Heart left ventricle (tissue), 16 donors: ENCODE measurements at regions not wholly inside any gene's neighbourhood (a gene's known extent, or its start where the extent isn't known, plus 50 kb on each side); places are given as distances from the start of the nearest gene placed in this dataset.

ENCODE experiments used
- ATAC-seq, 4 donors: fragments of 200-7000 bp; cut with Tn5 transposase; one replicate each; pipeline ENCODE4 v1.9.1; 2020 to 2022; ENCODE audit warnings: moderate library complexity in 4 of 4, mild to moderate bottlenecking in 3 of 4, moderate number of reproducible peaks in 1 of 4
- DNase-seq, 5 donors: peaks; one replicate each; pipeline ENCODE4 v3.0.0-alpha.2; 2020
- H3K27ac ChIP-seq, 12 donors: fragments of 200-600 bp; sonication (generic) in 4 of 12; one replicate each; pipeline versions ENCODE4 v1.5.0 to v1.8.0; 2016 to 2022; ENCODE audit warnings: mild to moderate bottlenecking in 2 of 12
- H3K27me3 ChIP-seq, 9 donors: fragments of 200-600 bp; sonication (generic) in 2 of 9; one replicate each; pipeline versions ENCODE4 v1.5.1 to v1.8.0; 2016 to 2022; ENCODE audit warnings: mild to moderate bottlenecking in 3 of 9
- H3K36me3 ChIP-seq, 9 donors: fragments of 200-600 bp; sonication (generic) in 2 of 9; one replicate each; pipeline versions ENCODE4 v1.5.0 to v1.8.0; 2018 to 2022; ENCODE audit warnings: mild to moderate bottlenecking in 2 of 9
- H3K4me1 ChIP-seq, 12 donors: fragments of 200-600 bp; sonication (generic) in 4 of 12; one replicate each; pipeline versions ENCODE4 v1.5.0 to v1.8.0; 2016 to 2022; ENCODE audit warnings: mild to moderate bottlenecking in 3 of 12
- H3K4me3 ChIP-seq, 12 donors: fragments of 200-600 bp; sonication (generic) in 4 of 12; one replicate each; pipeline versions ENCODE4 v1.5.0 to v1.8.0; 2017 to 2022; ENCODE audit warnings: mild to moderate bottlenecking in 9 of 12, moderate library complexity in 4 of 12
- H3K9me3 ChIP-seq, 12 donors: fragments of 200-600 bp; sonication (generic) in 4 of 12; one replicate each; pipeline versions ENCODE4 v1.5.0 to v1.8.0; 2016 to 2022; ENCODE audit warnings: mild to moderate bottlenecking in 1 of 12
- CTCF ChIP-seq, 12 donors: fragments of 200-600 bp; sonication (generic) in 4 of 12; IDR thresholded peaks; one replicate each; pipeline versions ENCODE4 v1.5.0 to v1.8.0; 2018 to 2022; ENCODE audit warnings: antibody characterized with exemption in 12 of 12, mild to moderate bottlenecking in 5 of 12
- POLR2A ChIP-seq, 2 donors: fragments of 450-650 bp; IDR thresholded peaks; one replicate each; pipeline ENCODE4 v1.6.1; 2017; ENCODE audit warnings: antibody characterized with exemption in 2 of 2, mild to moderate bottlenecking in 2 of 2, moderate library complexity in 2 of 2
- WGBS, 4 donors: extraction: QIAGEN DNeasy Blood & Tissue Kit in 2 of 4; methylation state at CpG; one replicate each; pipeline versions ENCODE4 v1.1.5 to v1.1.7; 2013 to 2018; 5-methylcytosine and 5-hydroxymethylcytosine counted together
- intact Hi-C, 10 donors: fragments of 100-400 bp; cut with DNase I; formaldehyde crosslinking; loops; one replicate each; pipeline versions ENCODE4 v1.11.1 to v1.14.2; 2022
- donor health status: ischemic (EF 13 %, LVEDD 7.1; RV severe dilation, severe dysfunction).
- donor health status: healthy with polysubstance abuse.
- donor health status: DM: no; HTN: yes; CAD: no.
- donor health status: DM: no; HTN: no; CAD: no.
- donor health status: ischemic (EF 25% LVEDD 6.9; RV normal size, moderate dysfunction).
- donor health status: ischemic (EF 25% LVEDD 5.7; RV mildly dilated, moderate dysfunction).
- donor health status: healthy.
- donor health status: DM: yes; HTN: yes; CAD: no.
- donor health status: ischemic (EF 35%, LVEDD 5.7; RV mildly dilated, moderate dysfunction).
- donor health status: nonischemic (EF 11% LVEDD 7.7; RV severe dilation, severe dysfunction).
- donor health status: DM: yes; HTN: yes; CAD: no.
- donor health status: PGD.
- donor health status: ischemic (EF 29% LVEDD 5.4; RV normal size, mild dysfunction).
- donor health status: nonischemic (EF 23%, LVEDD 6.1; RV moderate dilation, normal function).

GRCh38 chr3:43978708-43979107, 263.0 kb upstream of the TOPAZ1 start:
- intact Hi-C loops, result no loop called here
- Histone ChIP-seq H3K36me3 (no peaks in the 10 kb centered on the region), H3K27ac (no peak overlapping the region), H3K9me3 (peaks cover 0 to 11% (median under 1%) of the 10 kb centered on the region in 12 donors), H3K4me3 (no peak overlapping the region), H3K27me3 (peaks cover 0 to 20% (median 0%) of the 10 kb centered on the region in 9 donors), H3K4me1 (no peaks in the 10 kb centered on the region)
- 23 to 47% (median 29%) methylated on average over 2 of the region's 2 CpGs for WGBS, 4 donors
- DNase-seq (no peak), ATAC-seq (no peak)
- TF ChIP-seq CTCF (IDR thresholded peaks at IDR 0.05) (no peak), POLR2A (IDR thresholded peaks at IDR 0.05) (no peak)

DNA sequence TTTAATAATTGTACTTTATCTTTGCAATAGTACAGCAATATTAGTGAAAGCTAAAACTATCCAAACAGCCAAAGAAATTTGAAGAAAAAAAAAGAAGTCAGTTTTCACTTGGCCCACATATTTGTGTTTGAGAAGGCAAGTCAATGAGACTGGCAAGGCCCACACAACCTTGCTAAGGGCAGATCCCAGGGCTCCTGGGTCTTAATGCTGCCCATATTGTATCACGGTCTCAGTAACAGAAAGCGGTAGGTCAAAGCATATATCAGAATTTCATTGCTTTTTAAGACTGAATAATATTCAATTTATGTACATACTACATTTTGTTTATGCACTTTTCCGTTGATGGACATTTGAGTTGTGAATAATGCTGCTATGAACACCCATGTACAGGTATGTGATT, 262.0 kb upstream of the TOPAZ1 start:
- intact Hi-C loops, result no loop called here
- ATAC-seq (no peak), DNase-seq (no peak)
- Histone ChIP-seq H3K27ac (no peak overlapping the region), H3K27me3 (peaks cover 0 to 20% (median 0%) of the 10 kb centered on the region in 9 donors), H3K36me3 (no peaks in the 10 kb centered on the region), H3K4me1 (no peaks in the 10 kb centered on the region), H3K4me3 (no peak overlapping the region), H3K9me3 (peaks cover 0 to 11% (median under 1%) of the 10 kb centered on the region in 12 donors)
- no peak for TF ChIP-seq CTCF (IDR thresholded peaks at IDR 0.05)
- no peak for TF ChIP-seq POLR2A (IDR thresholded peaks at IDR 0.05)
- 82 to 89% (median 86%) methylated on average over 3 of the region's 3 CpGs for WGBS, 4 donors

DNA sequence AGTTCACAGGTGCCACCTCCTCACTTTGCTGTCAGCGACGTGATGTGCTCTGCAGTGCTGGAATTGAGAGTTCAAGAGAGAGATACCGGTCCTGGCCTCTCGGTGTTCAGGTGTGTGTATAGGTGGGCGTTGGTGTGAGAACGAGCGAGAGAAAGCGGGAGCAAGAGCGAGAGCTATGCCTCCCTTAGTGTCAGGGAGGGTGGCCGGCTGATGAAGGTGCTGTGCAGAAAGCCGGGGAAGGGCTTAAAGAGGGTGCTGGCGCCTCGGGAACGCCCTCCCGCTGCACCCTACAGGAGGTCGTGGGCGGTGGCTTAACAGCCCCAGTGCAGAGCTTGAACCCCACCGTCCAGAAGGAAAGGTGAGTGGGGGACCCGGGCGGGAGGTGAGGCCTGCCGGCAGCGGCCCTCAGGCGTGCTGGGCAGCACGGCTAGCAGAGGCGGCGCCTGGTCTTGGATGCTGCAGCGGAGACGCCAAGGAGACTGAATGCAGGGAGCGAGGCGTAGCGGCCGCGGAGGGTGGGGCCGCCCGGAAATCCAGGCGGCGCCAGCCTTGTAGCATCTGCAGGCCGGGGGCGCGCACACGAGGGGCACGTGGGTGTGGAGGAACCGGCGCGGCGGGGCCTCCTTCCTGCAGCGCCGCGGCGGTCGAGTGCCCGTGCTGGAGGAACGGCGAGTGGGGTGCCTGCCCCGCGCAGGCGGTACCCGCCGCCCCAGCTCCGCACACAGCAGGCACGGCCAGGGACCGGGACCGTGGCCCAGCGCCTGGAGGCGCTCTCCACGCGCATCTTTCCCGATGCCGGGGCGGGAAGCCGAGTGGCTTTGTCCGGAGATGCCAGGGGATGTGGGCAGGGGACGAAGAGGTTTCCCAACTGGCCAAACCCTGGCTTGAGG, 246.8 kb upstream of the TOPAZ1 start:
- TF ChIP-seq POLR2A (IDR thresholded peaks at IDR 0.05), result no peak
- no peak for TF ChIP-seq CTCF (IDR thresholded peaks at IDR 0.05)
- H3K27ac ChIP-seq, result no peak overlapping the region
- no peaks in the 10 kb centered on the region for H3K36me3 ChIP-seq
- peaks cover 0 to 22% (median 0%) of the 10 kb centered on the region in 12 donors for H3K9me3 ChIP-seq
- H3K4me1 ChIP-seq, result peaks cover 0 to 52% (median 37%) of the 10 kb centered on the region in 12 donors
- intact Hi-C loops, result no loop called here
- H3K4me3 ChIP-seq, result peak overlapping the region in 11 of 12 donors; percentile 3 to 42 (median 14)
- ATAC-seq (peak in 3 of 4 donors; percentile 28 to 41 (median 34)), DNase-seq (no peak)
- H3K27me3 ChIP-seq, result peaks cover 53 to 100% (median 74%) of the 10 kb centered on the region in 9 donors
- 1 to 2% (median 2%) methylated on average over 33 to 73 of the region's 73 CpGs for WGBS, 4 donors
